Eye (tissue), 1 donor: ENCODE measurements at regions not wholly inside any gene's neighbourhood (a gene's known extent, or its start where the extent isn't known, plus 50 kb on each side); places are given as distances from the start of the nearest gene placed in this dataset.
"Not testable (repeated sequence)": the region's sequence is repeated elsewhere in the genome, so short reads cannot be mapped to it uniquely, and the experiment has no call there.

ENCODE experiments used
- DNase-seq: peaks from one replicate; pipeline ENCODE4 v3.0.0-alpha.2; 2015

DNA sequence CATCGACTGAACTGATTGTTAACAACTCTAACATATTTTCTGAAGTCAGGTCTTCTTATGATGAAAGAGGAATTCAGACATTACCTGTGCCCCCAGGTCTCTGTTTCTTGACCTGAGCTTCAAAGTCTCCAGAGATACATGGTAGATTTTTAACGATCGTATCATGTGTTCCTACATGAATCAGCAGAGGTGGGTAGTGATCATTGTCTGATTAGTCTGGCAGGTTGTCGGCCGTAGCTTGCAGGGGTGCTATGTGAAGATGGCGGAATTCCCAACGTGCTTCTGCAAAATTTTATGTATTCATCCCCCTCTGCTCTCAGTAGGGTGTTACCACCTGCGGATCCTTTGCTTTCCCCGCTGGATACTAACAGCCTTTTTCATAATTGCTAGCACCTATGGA is 581.9 kb downstream of the GATA3 start:
- DNase-seq, result no peak

DNA sequence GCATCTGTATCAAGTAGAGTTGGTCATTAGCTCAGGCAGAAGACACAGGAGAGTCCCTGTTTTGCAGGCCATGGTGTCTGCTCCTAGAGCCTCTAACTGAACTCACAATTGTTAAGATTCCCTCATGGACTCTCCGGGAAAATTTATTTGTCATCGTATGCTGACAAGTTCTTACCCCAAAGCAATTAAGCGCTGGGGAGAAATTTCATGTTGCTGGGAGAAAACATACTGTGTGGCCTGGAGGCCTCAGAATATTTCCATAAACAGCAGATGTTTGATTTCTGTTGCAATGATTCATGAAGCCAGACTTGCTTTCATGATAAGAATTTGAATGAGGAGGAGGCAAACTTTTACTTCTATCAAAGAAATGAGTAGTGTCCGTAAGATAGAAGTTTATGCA is 583.2 kb downstream of the GATA3 start:
- DNase-seq, result peak; percentile 20

DNA sequence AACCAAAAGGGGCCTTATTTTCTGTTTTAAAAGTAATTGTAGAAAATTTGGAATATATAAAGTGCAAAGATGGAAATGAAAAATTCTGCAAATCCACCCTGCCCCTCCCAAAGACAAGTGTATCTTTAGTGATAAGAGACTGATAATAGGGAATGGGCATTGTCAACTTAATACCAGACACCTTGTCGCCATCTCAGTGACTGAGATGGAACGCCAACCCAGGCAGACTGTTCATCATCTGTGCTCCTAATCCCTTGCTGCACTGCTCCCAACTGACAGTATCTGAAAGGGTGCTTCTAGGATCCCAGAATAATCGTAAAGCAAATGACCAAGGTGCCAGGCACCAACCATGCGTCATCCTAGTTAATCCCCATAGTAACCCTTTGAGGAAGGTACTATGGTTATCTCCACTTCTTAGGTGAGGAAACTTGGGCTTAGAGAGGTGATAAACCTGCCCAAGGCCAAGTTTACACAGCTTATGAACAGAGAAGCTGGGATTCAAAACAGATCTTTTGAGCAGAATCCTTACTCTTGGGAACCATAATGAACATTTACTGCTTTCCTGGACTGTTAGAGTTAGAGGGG is 583.7 kb downstream of the GATA3 start:
- DNase-seq, result no peak

DNA sequence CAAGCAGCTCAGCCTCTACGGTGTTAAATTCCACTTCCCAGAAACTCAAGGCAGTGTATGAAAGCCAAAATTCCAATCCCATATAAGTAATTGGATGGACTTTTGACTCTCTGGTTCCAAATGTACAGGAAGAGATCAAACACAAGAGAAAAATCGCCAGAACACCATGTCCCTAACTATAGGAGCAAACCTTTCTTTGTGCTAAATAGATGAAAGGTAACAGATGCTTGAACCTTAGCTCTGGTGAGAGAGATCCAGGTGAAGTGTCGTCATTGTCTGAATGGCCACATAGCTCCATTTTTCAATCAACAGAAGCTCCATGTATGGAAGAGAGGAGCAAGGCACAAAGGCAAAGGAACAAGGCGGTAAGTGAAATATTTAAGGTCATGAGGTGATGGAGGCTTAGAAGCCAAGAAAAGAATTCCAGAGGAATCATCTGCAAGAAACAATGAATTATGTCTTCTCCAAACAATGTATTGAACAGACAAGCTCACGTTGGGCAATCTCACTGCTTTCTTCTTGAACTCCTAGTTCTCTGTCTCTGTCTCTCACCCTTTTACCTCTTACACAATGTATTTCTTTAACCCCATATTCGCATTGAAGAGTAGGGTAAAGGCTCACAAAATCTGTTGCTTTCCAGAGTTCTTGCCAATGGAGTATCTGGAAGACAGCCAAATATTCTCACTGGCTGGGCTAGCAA is 585.1 kb downstream of the GATA3 start:
- DNase-seq, result peak; percentile 12

DNA sequence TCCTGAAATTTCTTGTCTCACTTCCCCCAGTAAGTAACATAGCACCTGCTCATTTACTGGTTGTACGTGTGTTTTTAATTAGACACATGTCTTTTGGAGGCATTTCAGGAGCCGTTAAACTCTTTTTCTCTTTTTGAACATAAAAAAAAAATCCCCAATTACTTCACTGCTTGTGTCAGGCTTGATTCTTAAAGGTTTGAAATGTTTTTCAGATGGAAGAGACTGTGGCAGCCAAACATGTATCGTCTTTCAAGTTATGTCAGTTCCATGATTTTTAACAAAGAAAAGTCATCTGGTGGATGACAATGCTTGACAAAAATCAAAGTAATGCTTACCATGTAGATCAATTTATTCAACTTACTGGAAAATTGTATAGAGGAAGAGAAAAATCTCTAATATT is 585.8 kb downstream of the GATA3 start:
- peak; percentile 35 for DNase-seq

DNA sequence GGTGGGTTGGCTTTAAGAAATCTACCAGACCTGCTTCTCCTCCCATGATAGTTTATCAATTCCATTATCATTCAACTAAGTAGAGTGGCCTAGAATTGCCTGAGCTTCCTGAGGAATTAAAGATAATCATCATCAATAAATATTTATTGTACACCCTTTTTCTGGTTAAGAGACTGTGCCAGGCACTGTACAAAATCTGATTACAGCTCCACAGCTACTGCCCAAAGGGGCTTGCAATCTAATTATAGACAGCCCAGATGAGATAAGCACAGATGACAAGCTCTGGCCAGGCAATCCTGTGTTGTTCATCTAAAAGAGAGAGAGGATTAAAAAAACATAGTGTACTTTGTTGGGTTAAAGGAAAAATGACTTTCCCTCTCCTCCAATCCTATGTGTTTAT is 586.4 kb downstream of the GATA3 start:
- no peak for DNase-seq

DNA sequence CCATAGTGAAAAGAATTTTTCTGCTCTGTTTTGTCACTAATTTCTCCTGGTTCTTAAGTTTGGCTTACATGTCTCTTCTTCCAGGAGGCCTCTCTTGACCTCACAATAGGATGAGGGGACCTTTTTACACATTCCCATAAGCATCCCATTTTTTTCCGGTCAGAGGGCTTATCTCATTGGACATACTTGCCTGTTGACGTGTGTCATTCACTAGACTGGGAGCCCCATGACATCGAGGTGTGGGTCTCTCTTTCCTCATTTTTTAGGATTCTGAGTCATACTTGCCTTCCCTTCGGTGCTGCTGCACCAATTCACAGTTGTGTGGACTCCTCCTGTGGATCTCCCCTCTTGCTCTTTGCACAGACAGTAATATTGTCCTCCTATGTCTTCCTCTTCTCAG is 601.8 kb downstream of the GATA3 start:
- DNase-seq, result no peak

DNA sequence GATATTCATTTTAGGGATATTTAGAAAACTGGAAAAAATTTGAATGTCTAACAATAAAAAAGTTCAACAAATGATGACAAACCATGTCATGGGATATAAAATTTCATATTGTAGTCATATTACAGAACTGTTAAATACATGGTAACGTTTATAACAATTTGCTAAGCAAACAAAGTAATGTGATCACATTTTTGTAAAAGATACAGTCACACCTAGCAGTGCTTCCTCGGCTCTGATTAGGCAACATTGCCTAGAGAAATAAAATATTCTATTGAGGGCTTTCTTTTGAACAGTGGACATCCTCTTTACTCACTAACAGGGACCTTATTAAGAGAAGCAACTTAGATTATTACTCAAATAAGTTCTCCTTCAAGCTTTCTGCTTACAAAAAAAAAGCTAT is 605.5 kb downstream of the GATA3 start:
- DNase-seq, result no peak

DNA sequence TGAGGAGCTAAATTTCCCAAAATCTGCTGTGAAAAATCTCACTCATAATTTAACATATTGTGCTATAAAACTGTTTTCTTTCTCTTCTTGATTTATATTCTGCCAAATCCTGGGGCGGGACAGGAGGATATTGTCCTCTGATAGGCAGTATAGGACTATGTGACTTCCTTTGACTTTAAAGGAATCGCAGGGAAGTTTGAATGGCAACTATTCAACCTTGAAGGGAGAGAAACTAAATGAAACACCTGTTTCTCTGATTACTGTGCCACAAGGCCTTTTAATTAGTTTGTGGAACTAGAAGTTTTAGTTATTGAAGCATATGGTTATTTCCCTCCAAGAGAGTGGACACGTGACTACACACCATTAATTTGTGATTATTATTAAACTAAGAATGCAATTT is 607.4 kb downstream of the GATA3 start:
- DNase-seq, result no peak

DNA sequence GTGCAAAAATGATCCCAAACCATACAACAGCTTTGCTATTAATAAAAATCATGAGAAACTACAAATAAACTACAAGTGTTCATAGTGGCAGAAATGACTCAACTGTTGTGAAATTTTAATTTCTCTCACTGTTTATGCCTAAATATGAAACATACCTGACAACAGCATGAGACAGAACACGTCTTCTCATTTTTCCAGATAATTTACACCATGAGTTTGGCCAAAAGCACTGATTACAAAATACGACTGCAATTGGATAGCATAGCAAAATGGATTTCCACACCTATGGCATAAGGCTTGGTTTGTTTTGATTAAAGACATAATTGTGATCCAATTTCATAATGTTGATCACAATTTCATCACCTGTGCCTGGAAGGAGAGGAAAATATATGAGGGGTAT is 608.6 kb downstream of the GATA3 start:
- DNase-seq, result no peak

DNA sequence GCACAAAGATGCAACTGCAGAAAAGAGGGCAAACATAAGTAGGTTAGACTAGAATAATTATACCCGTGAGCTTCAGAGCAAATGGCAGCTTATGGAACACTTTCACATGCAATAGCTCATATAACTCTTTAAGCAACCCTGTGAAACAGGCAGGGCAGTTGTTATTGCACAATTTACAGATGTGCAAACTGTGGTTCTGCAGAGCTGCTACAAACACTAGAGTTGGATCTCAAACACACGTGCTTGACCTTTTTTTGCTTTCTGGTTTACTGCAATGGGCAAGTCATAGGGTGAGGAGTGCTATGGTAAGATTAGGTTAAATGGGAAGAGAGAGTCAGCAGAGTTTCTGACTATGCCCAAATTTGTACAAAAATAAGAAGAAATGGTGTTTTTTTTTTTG is 610.8 kb downstream of the GATA3 start:
- no peak for DNase-seq

DNA sequence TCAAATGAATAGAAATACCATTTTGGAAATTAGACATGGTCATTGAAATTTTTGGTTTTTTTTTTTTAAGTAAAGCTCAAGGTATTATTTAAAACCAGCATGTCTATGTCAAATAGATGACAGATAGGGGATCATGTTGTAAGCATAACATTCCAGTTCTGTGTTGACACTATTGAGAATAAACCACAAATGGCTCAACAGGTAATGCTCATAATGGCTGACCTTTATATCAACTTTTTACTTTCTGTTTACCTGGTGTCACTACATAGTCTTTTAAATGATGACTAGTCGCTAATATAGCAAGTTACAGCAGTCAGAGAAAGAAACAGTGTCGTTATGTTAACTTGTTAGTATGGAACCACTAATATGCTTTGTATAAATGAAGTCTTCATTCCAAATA is 616.0 kb downstream of the GATA3 start:
- DNase-seq, result no peak

DNA sequence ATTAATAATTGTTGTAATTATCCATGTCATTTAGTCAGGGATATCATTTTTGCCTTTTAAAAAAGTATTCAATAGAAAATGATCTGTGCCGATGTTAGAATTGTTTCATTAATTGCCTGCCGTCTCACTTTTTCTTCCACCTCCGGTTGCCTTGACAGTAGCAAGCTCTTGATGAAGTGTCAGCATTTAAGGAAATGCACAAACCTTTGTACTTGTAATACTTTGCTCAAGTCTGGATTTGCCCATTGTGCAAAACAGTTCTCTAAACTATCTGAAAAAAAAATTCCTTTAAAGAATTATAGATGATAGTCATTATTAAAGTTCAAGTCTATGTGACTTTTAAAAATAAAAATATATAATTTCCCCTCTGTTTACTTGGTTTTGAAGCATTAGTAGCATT is 619.7 kb downstream of the GATA3 start:
- DNase-seq, result no peak

DNA sequence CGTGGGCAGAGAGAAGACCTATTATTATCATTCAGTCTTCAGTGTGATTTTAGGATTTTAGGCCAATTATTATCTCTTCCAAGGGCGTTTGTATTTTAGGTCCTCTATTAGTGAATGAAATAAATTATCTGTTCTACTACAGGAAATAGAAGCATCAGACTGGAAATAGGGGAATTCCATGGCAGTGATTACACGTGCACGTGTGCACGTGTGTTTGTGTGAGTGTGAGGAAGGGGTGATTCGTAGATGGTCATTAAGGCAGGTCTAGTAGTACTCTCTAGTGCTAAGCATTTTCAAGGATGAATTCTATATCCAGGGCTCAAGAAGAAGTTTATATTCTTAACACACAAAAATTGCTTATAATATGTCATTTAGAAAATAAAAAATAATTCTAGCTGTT is 623.2 kb downstream of the GATA3 start:
- no peak for DNase-seq

DNA sequence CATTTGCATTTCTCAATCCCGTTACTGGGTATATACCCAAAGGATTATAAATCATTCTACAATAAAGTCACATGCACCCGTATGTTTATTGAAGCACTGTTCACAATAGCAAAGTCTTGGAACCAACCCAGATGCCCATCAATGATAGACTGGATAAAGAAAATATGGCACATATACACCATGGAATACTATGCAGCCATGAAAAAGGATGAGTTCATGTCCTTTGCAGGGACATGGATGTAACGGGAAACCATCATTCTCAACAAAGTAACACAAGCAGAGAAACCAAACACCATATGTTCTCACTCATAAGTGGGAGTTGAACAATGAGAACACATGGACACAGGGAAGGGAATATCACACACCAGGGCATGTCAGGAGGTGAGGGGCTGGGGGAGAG is 630.4 kb downstream of the GATA3 start:
- not testable (repeated sequence) for DNase-seq

DNA sequence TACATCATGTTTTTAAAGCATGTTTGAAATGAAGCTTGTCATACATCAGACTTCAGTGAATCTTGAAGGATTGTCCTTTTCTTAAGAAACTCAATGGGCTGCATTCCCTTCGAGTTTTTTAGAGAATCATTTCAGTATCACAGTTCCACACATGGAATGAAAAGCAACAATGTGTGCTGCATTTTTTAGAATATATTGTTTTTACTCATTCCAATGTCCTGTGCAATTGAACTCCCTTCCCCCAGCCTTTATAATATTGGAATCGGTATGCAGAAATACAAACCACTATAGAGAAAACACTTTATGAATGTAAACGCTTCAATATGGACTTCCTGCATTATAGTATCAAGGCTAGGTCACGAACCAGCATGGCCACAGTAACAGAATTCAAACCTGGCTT is 634.4 kb downstream of the GATA3 start:
- no peak for DNase-seq

DNA sequence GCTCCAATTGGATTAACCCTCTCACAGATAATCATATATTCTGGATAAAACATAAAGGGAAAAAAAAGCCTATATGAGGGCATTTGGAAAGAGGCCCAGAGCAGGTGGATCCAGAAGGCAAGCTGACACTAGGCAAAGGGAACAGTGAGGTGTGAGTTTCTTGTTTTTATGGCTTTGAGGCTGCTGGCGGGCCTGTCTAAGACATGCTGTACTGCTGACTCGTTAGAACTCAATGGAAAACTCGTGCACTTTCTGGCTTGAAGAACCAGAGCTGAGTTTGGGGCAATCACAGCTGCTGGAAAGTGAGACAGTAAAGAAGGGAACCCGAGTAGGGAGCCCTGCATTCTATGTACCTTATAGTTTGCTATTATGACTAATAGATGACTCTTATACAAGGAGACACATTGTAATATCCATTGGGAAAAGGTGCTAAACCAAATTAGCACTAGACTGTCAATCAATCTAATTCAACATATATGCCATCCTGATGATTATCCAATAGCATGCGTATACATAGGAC is 637.1 kb downstream of the GATA3 start:
- DNase-seq, result no peak

DNA sequence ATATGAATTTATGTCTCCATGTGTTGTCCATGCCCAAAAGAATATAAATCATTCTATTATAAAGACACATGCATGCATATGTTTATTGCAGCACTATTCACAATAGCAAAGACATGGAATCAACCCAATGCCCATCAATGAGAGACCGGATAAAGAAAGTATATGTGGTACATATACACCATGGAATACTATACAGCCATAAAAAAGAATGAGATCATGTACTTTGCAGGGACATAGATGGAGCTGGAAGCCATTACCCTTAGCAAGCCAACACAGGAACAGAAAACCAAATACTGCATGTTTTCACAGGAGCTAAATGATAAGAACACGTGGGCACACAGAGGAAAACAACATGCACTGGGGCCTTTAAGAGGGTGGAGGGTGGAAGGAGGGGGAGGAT is 639.1 kb downstream of the GATA3 start:
- not testable (repeated sequence) for DNase-seq

DNA sequence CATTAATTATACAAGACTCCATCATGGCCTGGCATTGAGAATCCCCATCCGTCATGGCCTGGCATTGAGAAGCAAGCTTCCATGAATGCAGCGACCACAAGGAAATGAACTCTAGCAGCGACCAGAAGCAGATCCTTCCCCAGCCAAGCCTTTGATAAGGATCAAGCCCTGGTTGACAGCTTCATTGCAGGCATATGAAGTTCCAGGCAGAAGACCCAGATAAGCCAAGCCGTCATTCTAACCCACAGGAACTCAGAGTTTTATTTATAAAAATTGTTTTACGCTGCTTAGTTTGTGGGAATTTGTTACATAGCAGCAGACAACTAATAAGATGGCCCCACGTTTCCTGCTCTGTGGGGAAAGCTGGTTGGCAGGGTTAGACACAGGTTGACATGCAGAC is 642.3 kb downstream of the GATA3 start:
- no peak for DNase-seq

DNA sequence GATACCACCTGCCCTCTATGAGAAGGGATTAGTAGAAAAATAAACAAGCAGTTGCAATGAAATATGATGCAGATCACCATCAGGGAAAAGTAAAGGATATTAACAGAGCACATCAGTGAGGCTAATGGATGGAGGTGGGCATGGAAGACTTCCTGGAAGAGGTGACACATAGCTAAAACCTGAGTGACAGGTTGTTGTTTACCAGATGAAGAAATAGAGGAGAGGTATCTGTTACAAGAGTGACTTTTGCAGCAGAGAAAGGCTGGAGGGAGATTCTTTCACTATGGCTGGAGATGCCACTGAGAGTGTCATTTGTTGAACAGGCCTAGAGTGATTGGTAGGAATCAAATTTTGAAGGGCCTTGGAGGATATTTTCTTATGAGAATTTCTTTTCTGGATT is 646.2 kb downstream of the GATA3 start:
- no peak for DNase-seq

DNA sequence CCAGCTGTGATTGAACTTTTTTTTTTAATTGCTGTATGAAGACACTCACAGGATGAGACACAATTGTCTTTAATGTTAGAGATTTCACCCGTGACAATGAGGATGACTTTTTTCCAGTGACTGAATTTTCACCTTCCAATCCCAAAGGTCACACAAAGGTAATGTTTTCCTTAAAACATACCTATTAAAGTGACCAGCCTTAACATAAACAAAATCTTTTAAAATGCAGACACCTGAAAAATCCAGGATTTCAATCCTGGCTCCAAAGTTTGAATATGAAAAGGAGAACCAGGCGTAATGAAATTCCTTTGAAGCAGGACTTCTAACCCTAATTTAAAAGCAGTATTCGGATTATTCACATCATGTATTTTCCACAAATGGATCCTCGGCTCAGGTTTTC is 647.7 kb downstream of the GATA3 start:
- DNase-seq, result no peak

DNA sequence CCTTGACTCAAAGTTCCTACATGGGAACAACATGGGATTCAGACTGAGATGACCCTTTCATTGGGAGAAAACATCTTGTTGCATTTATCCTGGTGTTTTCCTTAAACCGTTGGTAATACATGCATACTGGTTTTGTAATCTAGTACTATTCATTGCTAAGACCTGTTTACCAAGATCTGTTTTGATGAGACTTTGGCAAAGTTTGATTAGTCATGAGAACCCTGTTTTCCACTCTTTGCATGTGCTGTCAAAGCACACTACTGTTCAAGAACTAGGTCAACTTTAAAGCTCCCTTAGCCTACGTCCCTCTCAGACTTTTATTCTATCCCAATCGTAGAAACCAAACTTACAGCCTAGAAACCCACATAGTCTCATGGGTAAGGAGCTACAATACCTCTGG is 650.9 kb downstream of the GATA3 start:
- DNase-seq, result no peak

DNA sequence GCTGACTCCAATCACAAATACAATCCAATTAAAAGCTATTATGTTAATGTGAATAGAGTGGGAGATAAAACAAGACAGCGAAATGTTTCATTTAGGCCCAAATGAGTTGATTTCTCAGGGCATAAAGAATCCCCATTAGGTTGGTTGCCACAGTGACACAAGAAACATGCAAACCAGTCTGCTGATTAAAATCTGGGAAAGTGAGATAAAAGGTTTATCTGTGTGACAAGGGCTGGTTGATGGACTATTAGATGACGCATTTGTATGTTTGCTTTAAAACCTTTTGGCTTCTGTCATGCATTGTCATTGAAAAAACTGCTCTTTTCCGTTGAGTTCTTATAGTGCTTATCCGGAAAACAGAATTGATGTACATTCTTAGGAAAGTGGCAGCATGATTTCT is 658.2 kb downstream of the GATA3 start:
- no peak for DNase-seq

DNA sequence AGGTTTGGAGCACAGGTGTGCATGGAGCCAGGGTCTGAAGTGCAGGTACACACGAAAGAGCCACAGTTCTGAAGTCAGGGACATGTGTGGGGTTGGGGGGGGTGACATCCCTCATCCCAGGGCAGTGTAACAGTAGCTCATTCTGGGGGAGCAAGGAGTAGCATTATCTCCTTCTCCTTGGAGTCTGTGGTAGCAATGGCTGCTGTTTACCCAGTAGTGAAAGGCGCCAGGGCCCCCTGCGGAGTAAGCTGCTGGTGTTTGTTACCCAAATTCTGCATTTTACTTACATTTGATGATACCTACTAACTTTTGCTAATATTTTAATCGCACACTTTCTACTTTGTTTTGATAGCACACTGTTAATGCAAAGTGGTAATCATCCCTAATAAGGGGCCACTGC is 665.5 kb downstream of the GATA3 start:
- DNase-seq, result no peak

DNA sequence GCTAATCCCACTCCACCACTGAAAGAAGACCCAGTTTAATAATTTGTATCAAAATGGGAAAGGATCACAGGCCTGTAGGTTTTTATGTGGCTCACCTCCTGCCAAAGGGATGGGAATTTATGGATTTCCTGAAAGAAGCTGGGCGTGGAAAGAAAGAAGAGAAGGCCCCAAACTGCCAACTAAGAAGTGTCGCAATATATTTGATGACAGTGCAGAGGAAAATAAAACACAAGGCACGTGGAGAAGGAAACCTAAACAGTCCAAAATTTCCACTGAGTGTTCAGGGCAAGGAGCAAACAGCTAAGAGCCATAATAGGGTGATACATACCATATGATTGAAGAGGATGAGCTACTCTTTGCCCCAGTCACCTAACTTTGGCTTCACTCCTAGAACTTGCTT is 667.2 kb downstream of the GATA3 start:
- DNase-seq, result no peak
